PC-9 (cell line): ENCODE measurements at regions not wholly inside any gene's neighbourhood (a gene's known extent, or its start where the extent isn't known, plus 50 kb on each side); places are given as distances from the start of the nearest gene placed in this dataset.

ENCODE experiments used
- EZH2 ChIP-seq: fragments of 200-600 bp; sonication (generic); IDR thresholded peaks from 2 replicates; pipeline ENCODE4 v1.8.0; 2017; ENCODE audit warnings: antibody characterized with exemption, low read depth
- TF ChIP-seq, protein P1 (sequence below): fragments of 200-600 bp; sonication (generic); conservative IDR thresholded peaks from 2 replicates; pipeline ENCODE4 v1.6.1; 2017; ENCODE audit warnings: mixed run types, antibody characterized with exemption, mild to moderate bottlenecking, moderate library complexity

GRCh38 chr15:81814882-81815455, 230.8 kb downstream of the MEX3B start:
- TF ChIP-seq, protein P1, sequence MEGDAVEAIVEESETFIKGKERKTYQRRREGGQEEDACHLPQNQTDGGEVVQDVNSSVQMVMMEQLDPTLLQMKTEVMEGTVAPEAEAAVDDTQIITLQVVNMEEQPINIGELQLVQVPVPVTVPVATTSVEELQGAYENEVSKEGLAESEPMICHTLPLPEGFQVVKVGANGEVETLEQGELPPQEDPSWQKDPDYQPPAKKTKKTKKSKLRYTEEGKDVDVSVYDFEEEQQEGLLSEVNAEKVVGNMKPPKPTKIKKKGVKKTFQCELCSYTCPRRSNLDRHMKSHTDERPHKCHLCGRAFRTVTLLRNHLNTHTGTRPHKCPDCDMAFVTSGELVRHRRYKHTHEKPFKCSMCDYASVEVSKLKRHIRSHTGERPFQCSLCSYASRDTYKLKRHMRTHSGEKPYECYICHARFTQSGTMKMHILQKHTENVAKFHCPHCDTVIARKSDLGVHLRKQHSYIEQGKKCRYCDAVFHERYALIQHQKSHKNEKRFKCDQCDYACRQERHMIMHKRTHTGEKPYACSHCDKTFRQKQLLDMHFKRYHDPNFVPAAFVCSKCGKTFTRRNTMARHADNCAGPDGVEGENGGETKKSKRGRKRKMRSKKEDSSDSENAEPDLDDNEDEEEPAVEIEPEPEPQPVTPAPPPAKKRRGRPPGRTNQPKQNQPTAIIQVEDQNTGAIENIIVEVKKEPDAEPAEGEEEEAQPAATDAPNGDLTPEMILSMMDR: no peak
- TF ChIP-seq EZH2: no peak
